CD4-positive, CD25-positive, alpha-beta regulatory T cell (primary cell): ENCODE measurements at regions not wholly inside any gene's neighbourhood (a gene's known extent, or its start where the extent isn't known, plus 50 kb on each side); places are given as distances from the start of the nearest gene placed in this dataset.

Experiments
- ATAC-seq, 2 donors: fragments of 150-1000 bp; cut with Tn5 transposase; one replicate each; pipeline ENCODE4 v1.10.0; 2021; ENCODE audit warnings: low read depth in 2 of 2, moderate number of reproducible peaks in 2 of 2, moderate library complexity in 1 of 2
- DNase-seq, 3 donors: peaks; one replicate each; pipeline versions ENCODE4 v3.0.0 to v3.0.0-alpha.2; 2012 to 2022; ENCODE audit warnings: mixed read lengths in 1 of 3
- H3K27ac ChIP-seq: one replicate; pipeline ENCODE4 v1.7.0; 2013; ENCODE audit warnings: mild to moderate bottlenecking, low read length; ENCODE audit not compliant: insufficient read depth, poor library complexity, severe bottlenecking
- H3K27me3 ChIP-seq: one replicate; pipeline ENCODE4 v1.7.0; 2013; ENCODE audit warnings: low read length; ENCODE audit not compliant: control insufficient read depth, insufficient read depth
- H3K36me3 ChIP-seq: one replicate; pipeline ENCODE4 v1.7.0; 2013; ENCODE audit warnings: mild to moderate bottlenecking, low read length, moderate library complexity; ENCODE audit not compliant: control insufficient read depth, insufficient read depth
- H3K4me1 ChIP-seq: 2 replicates; pipeline ENCODE4 v1.7.0; 2013; ENCODE audit warnings: mild to moderate bottlenecking, low read length; ENCODE audit not compliant: insufficient read depth, control insufficient read depth, poor library complexity, severe bottlenecking
- H3K4me3 ChIP-seq: one replicate; pipeline ENCODE4 v1.7.0; 2013; ENCODE audit warnings: low read depth, mild to moderate bottlenecking, low read length, moderate library complexity
- H3K9me3 ChIP-seq, 2 experiments: 1 replicate in 1 of 2; 2 replicates in 1 of 2; pipeline ENCODE4 v1.7.0; 2013; ENCODE audit warnings: low read length in 2 of 2, mild to moderate bottlenecking in 1 of 2, moderate library complexity in 1 of 2; ENCODE audit not compliant: control insufficient read depth in 2 of 2
- H3K27ac Mint-ChIP-seq, 3 donors: one replicate each; pipeline ENCODE4 v1.8.0; 2020 to 2022; ENCODE audit warnings: mild to moderate bottlenecking in 3 of 3, mixed read lengths in 3 of 3, moderate library complexity in 2 of 3
- H3K27me3 Mint-ChIP-seq: one replicate; pipeline ENCODE4 v1.8.0; 2022; ENCODE audit warnings: mild to moderate bottlenecking, mixed read lengths
- H3K36me3 Mint-ChIP-seq: one replicate; pipeline ENCODE4 v1.8.0; 2020; ENCODE audit warnings: mixed read lengths
- H3K4me1 Mint-ChIP-seq, 4 donors: one replicate each; pipeline ENCODE4 v1.8.0; 2020 to 2022; ENCODE audit warnings: mixed read lengths in 4 of 4, mild to moderate bottlenecking in 1 of 4
- H3K4me3 Mint-ChIP-seq, 4 donors: one replicate each; pipeline ENCODE4 v1.8.0; 2020 to 2022; ENCODE audit warnings: mild to moderate bottlenecking in 4 of 4, mixed read lengths in 4 of 4, moderate library complexity in 3 of 4
- H3K9me3 Mint-ChIP-seq, 7 donors: one replicate each; pipeline ENCODE4 v1.8.0; 2020 to 2022; ENCODE audit warnings: mixed read lengths in 7 of 7, mild to moderate bottlenecking in 3 of 7, moderate library complexity in 2 of 7

- H3K9me3 Mint-ChIP-seq = peaks cover 0 to 14% (median 2%) of the 10 kb centered on the region in 7 donors
- Histone ChIP-seq H3K4me1 (no peaks in the 10 kb centered on the region), H3K36me3 (no peaks in the 10 kb centered on the region), H3K9me3 (no peaks in the 10 kb centered on the region), H3K4me3 (no peak overlapping the region), H3K27me3 (no peaks in the 10 kb centered on the region), H3K27ac (no peak overlapping the region)
- no peak for ATAC-seq
- H3K4me1 Mint-ChIP-seq = no peaks in the 10 kb centered on the region
- no peaks in the 10 kb centered on the region for H3K36me3 Mint-ChIP-seq
- H3K4me3 Mint-ChIP-seq = no peak overlapping the region
- DNase-seq = no peak
- no peaks in the 10 kb centered on the region for H3K27me3 Mint-ChIP-seq
- peak overlapping the region in 1 of 3 donors; percentile 52 for H3K27ac Mint-ChIP-seq
Measured at GRCh38 chr3:174336784-174337183, 522.4 kb upstream of the NAALADL2 start.

DNA sequence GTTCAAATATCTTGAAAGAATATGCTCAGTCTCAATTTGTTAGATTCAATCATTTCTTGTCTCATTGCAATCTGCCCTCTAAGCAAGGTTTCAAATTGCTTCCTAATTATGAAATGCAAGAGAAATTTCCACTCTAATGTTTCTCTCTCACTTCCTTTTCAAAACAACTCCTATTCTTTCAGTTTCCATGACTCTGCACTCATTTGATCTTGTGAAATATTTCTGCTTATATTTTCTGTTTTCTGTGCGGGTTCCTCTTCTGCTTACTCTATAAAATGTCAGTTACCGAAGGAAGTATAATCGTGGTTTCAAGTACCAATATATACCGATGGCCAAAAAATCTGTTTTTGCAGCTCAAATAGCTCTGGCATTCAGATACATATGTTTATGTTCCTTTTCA, 521.9 kb upstream of the NAALADL2 start:
- ATAC-seq (no peak), DNase-seq (no peak)
- Mint-ChIP-seq H3K36me3 (no peaks in the 10 kb centered on the region), H3K4me1 (no peaks in the 10 kb centered on the region), H3K27me3 (no peaks in the 10 kb centered on the region), H3K9me3 (peaks cover 0 to 12% (median 2%) of the 10 kb centered on the region in 7 donors), H3K4me3 (no peak overlapping the region), H3K27ac (peak overlapping the region in 1 of 3 donors; percentile 52)
- Histone ChIP-seq H3K4me3 (no peak overlapping the region), H3K27ac (no peak overlapping the region), H3K36me3 (no peaks in the 10 kb centered on the region), H3K4me1 (no peaks in the 10 kb centered on the region), H3K9me3 (no peaks in the 10 kb centered on the region), H3K27me3 (no peaks in the 10 kb centered on the region)

- Histone ChIP-seq H3K4me3 (no peak overlapping the region), H3K9me3 (no peaks in the 10 kb centered on the region), H3K36me3 (no peaks in the 10 kb centered on the region), H3K27me3 (no peaks in the 10 kb centered on the region), H3K4me1 (no peaks in the 10 kb centered on the region), H3K27ac (no peak overlapping the region)
- DNase-seq (no peak), ATAC-seq (no peak)
- H3K4me1 Mint-ChIP-seq = no peaks in the 10 kb centered on the region
- H3K4me3 Mint-ChIP-seq = no peak overlapping the region
- H3K27me3 Mint-ChIP-seq = no peaks in the 10 kb centered on the region
- peaks cover 0 to 15% (median 2%) of the 10 kb centered on the region in 7 donors for H3K9me3 Mint-ChIP-seq
- no peaks in the 10 kb centered on the region for H3K36me3 Mint-ChIP-seq
- no peak overlapping the region for H3K27ac Mint-ChIP-seq
Measured at GRCh38 chr3:174340624-174341587, 518.2 kb upstream of the NAALADL2 start.

DNA sequence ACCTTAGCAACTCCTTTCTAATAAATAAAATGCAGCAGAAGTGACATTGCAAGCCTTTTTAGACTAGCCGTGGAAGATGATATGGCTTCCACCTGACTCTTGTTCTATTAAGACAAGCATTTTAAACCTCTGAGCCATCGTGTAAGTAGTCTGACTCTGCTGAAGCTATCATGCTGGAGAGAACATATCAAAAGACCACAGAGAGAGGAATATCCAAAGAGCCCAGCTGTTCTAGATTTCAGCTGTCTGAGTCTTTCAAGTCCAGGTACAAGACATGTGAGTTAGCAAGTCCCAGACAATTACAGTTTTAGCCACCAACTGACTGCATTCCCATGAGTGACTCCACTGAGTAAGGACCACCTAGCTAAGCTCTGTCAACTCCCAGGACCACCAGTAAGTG, 517.0 kb upstream of the NAALADL2 start:
- no peaks in the 10 kb centered on the region for H3K27me3 Mint-ChIP-seq

GRCh38 chr3:174342941-174343501, 516.1 kb upstream of the NAALADL2 start:
- Histone ChIP-seq H3K27ac (no peak overlapping the region), H3K4me1 (no peaks in the 10 kb centered on the region), H3K9me3 (no peaks in the 10 kb centered on the region), H3K27me3 (no peaks in the 10 kb centered on the region), H3K4me3 (no peak overlapping the region), H3K36me3 (no peaks in the 10 kb centered on the region)
- Mint-ChIP-seq H3K36me3 (no peaks in the 10 kb centered on the region), H3K9me3 (peaks cover 0 to 6% (median 3%) of the 10 kb centered on the region in 7 donors), H3K27ac (no peak overlapping the region), H3K4me3 (no peak overlapping the region), H3K27me3 (no peaks in the 10 kb centered on the region), H3K4me1 (no peaks in the 10 kb centered on the region)
- DNase-seq (no peak), ATAC-seq (no peak)

More for the DNA sequence above, 517.0 kb upstream of the NAALADL2 start:
- no peak for ATAC-seq
- no peak for DNase-seq
- Mint-ChIP-seq H3K27ac (no peak overlapping the region), H3K36me3 (no peaks in the 10 kb centered on the region), H3K4me1 (no peaks in the 10 kb centered on the region), H3K4me3 (no peak overlapping the region), H3K9me3 (peaks cover 0 to 11% (median 2%) of the 10 kb centered on the region in 7 donors)
- H3K9me3 ChIP-seq = no peaks in the 10 kb centered on the region
- no peak overlapping the region for H3K4me3 ChIP-seq
- H3K36me3 ChIP-seq = no peaks in the 10 kb centered on the region
- no peak overlapping the region for H3K27ac ChIP-seq
- no peaks in the 10 kb centered on the region for H3K4me1 ChIP-seq
- H3K27me3 ChIP-seq = no peaks in the 10 kb centered on the region

DNA sequence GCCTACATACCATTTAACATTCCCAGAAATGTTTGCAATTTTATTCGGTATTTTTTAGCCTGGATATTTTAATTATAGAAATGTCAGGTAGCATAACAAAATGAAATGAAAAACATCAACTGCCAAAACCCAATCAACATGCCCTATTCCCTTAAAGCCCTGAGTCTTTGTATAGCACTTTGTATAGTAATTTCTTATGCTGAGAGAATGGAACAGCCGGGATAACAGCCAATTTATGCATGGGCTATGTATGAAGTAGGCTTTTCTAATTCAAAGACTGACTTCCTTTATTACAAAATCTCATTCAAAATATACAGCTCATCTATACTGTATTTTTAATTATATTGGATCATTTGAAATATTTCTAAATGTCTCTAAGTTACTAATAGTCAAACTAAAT, 513.0 kb upstream of the NAALADL2 start:
- Histone ChIP-seq H3K4me3 (no peak overlapping the region), H3K27me3 (no peaks in the 10 kb centered on the region), H3K27ac (no peak overlapping the region), H3K4me1 (no peaks in the 10 kb centered on the region), H3K36me3 (no peaks in the 10 kb centered on the region), H3K9me3 (no peaks in the 10 kb centered on the region)
- DNase-seq (no peak), ATAC-seq (no peak)
- H3K4me1 Mint-ChIP-seq = no peaks in the 10 kb centered on the region
- no peaks in the 10 kb centered on the region for H3K36me3 Mint-ChIP-seq
- H3K4me3 Mint-ChIP-seq = no peak overlapping the region
- H3K27me3 Mint-ChIP-seq = no peaks in the 10 kb centered on the region
- peaks cover 0 to 20% (median 6%) of the 10 kb centered on the region in 7 donors for H3K9me3 Mint-ChIP-seq
- no peak overlapping the region for H3K27ac Mint-ChIP-seq

DNA sequence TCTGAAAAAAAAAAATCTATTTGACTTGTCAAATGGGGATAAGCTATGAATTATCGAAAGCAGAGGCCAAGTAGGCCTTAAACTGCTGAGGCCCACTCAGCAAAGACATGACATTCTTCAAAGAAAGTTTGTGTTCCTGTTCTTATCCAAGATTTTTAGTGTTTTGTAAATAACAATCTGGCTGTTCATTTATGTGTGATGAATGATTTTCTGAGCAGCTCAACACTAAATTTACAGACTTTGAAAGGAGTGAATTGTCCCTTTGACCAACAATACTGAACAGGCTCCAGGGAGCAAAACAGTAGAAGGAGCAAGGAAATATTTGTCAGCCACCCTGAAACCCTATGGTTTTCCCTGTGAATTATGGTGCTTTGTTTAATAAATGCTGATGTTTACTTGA, 512.6 kb upstream of the NAALADL2 start:
- no peaks in the 10 kb centered on the region for H3K36me3 ChIP-seq
- H3K9me3 ChIP-seq = no peaks in the 10 kb centered on the region
- H3K4me1 ChIP-seq = no peaks in the 10 kb centered on the region
- Mint-ChIP-seq H3K27ac (no peak overlapping the region), H3K4me3 (no peak overlapping the region), H3K36me3 (no peaks in the 10 kb centered on the region), H3K9me3 (peaks cover 0 to 20% (median 6%) of the 10 kb centered on the region in 7 donors), H3K27me3 (no peaks in the 10 kb centered on the region), H3K4me1 (no peaks in the 10 kb centered on the region)
- ATAC-seq = no peak
- no peak overlapping the region for H3K4me3 ChIP-seq
- H3K27me3 ChIP-seq = no peaks in the 10 kb centered on the region
- no peak overlapping the region for H3K27ac ChIP-seq
- no peak for DNase-seq
